Liver (tissue), 8 donors: ENCODE measurements at regions not wholly inside any gene's neighbourhood (a gene's known extent, or its start where the extent isn't known, plus 50 kb on each side); places are given as distances from the start of the nearest gene placed in this dataset.

Source experiments
- DNase-seq: peaks from one replicate; pipeline ENCODE4 v3.0.0-alpha.2; 2017; ENCODE audit warnings: low spot score
- H3K27ac ChIP-seq, 2 donors: one replicate each; pipeline ENCODE4 v1.7.0; 2013; ENCODE audit warnings: inconsistent platforms in 2 of 2, low read length in 2 of 2, control low read depth in 1 of 2, low read depth in 1 of 2, mild to moderate bottlenecking in 1 of 2
- H3K27me3 ChIP-seq, 4 donors: one replicate each; pipeline versions ENCODE4 v1.6.1 to v1.7.0; 2013; ENCODE audit warnings: low read length in 3 of 4, inconsistent platforms in 1 of 4, mild to moderate bottlenecking in 1 of 4, moderate library complexity in 1 of 4; ENCODE audit not compliant: control insufficient read depth in 4 of 4, insufficient read depth in 4 of 4
- H3K36me3 ChIP-seq, 4 donors: one replicate each; pipeline versions ENCODE4 v1.6.1 to v1.7.0; 2013; ENCODE audit warnings: low read length in 3 of 4, mild to moderate bottlenecking in 3 of 4, low read depth in 1 of 4, moderate library complexity in 1 of 4; ENCODE audit not compliant: control insufficient read depth in 4 of 4, insufficient read depth in 3 of 4
- H3K4me1 ChIP-seq, 4 donors: one replicate each; pipeline versions ENCODE4 v1.6.1 to v1.7.0; 2013; ENCODE audit warnings: low read length in 3 of 4, mild to moderate bottlenecking in 3 of 4, moderate library complexity in 1 of 4; ENCODE audit not compliant: control insufficient read depth in 4 of 4, insufficient read depth in 4 of 4
- H3K4me3 ChIP-seq, 3 donors: one replicate each; pipeline versions ENCODE4 v1.6.1 to v1.7.0; 2013; ENCODE audit warnings: low read length in 3 of 3, control low read depth in 1 of 3, low read depth in 1 of 3, mild to moderate bottlenecking in 1 of 3
- H3K9ac ChIP-seq, 2 donors: one replicate each; pipeline ENCODE4 v1.7.0; 2013; ENCODE audit warnings: low read length in 2 of 2, mild to moderate bottlenecking in 2 of 2, moderate library complexity in 2 of 2, control low read depth in 1 of 2, low read depth in 1 of 2
- H3K9me3 ChIP-seq, 4 donors: one replicate each; pipeline versions ENCODE4 v1.6.1 to v1.7.0; 2013; ENCODE audit warnings: low read length in 3 of 4; ENCODE audit not compliant: control insufficient read depth in 4 of 4
- ATF3 ChIP-seq: IDR thresholded peaks from 2 replicates; pipeline ENCODE4 v1.6.1; 2016; ENCODE audit warnings: antibody characterized with exemption
- CTCF ChIP-seq: fragments of 150-350 bp; IDR thresholded peaks from 2 replicates; pipeline ENCODE4 v1.5.1; 2017; ENCODE audit warnings: improper control_type of control experiment, low read depth, low read length; ENCODE audit not compliant: missing input control
- EGR1 ChIP-seq, 2 donors: IDR thresholded peaks; 2 replicates each; pipeline ENCODE4 v1.6.1; 2016 to 2018; ENCODE audit warnings: antibody characterized with exemption in 2 of 2, low read depth in 2 of 2
- FOXA1 ChIP-seq: IDR thresholded peaks from 2 replicates; pipeline ENCODE4 v1.6.1; 2016; ENCODE audit warnings: antibody characterized with exemption
- FOXA2 ChIP-seq: IDR thresholded peaks from 2 replicates; pipeline ENCODE4 v1.6.1; 2016; ENCODE audit warnings: antibody characterized with exemption
- HNF4A ChIP-seq, 2 donors: conservative IDR thresholded peaks; 2 replicates each; pipeline ENCODE4 v1.6.1; 2016; ENCODE audit warnings: antibody characterized with exemption in 2 of 2, mild to moderate bottlenecking in 2 of 2
- HNF4G ChIP-seq: IDR thresholded peaks from 2 replicates; pipeline ENCODE4 v1.6.1; 2016; ENCODE audit warnings: antibody characterized with exemption
- JUND ChIP-seq, 2 donors: IDR thresholded peaks; 2 replicates each; pipeline ENCODE4 v1.6.1; 2016; ENCODE audit warnings: antibody characterized with exemption in 2 of 2
- MAX ChIP-seq: IDR thresholded peaks from 2 replicates; pipeline ENCODE4 v1.6.1; 2016; ENCODE audit warnings: antibody characterized with exemption
- NR2F2 ChIP-seq: IDR thresholded peaks from 2 replicates; pipeline ENCODE4 v1.6.1; 2016; ENCODE audit warnings: antibody characterized with exemption
- RAD21 ChIP-seq, 2 donors: IDR thresholded peaks; 2 replicates each; pipeline ENCODE4 v1.6.1; 2016; ENCODE audit warnings: antibody characterized with exemption in 2 of 2, mild to moderate bottlenecking in 2 of 2
- REST ChIP-seq: IDR thresholded peaks from 2 replicates; pipeline ENCODE4 v1.6.1; 2016; ENCODE audit warnings: antibody characterized with exemption, mild to moderate bottlenecking
- RXRA ChIP-seq, 2 donors: IDR thresholded peaks; 2 replicates each; pipeline ENCODE4 v1.6.1; 2017 to 2018; ENCODE audit warnings: antibody characterized with exemption in 2 of 2, mild to moderate bottlenecking in 1 of 2
- TAF1 ChIP-seq: conservative IDR thresholded peaks from 2 replicates; pipeline ENCODE4 v1.6.1; 2016; ENCODE audit warnings: antibody characterized with exemption, mild to moderate bottlenecking
- YY1 ChIP-seq: IDR thresholded peaks from 2 replicates; pipeline ENCODE4 v1.6.1; 2016; ENCODE audit warnings: antibody characterized with exemption, mild to moderate bottlenecking
- ZBTB33 ChIP-seq: IDR thresholded peaks from 2 replicates; pipeline ENCODE4 v1.6.1; 2016; ENCODE audit warnings: antibody characterized with exemption
- WGBS: extraction: QIAGEN DNeasy Blood & Tissue Kit; methylation state at CpG from one replicate; pipeline ENCODE4 v1.1.7; 2013; 5-methylcytosine and 5-hydroxymethylcytosine counted together
- donor health status: healthy.
- donor health status: healthy.
- donor health status: healthy.
- donor health status: healthy.
- donor health status: healthy.

- no peak overlapping the region for H3K9ac ChIP-seq
- H3K27ac ChIP-seq = no peak overlapping the region
- H3K4me1 ChIP-seq = no peaks in the 10 kb centered on the region
- WGBS = 86% methylated on average over 2 of the region's 2 CpGs
- H3K4me3 ChIP-seq = no peak overlapping the region
- no peak for DNase-seq
- TF ChIP-seq MAX (no peak), RAD21 (IDR thresholded peaks at IDR 0.05) (no peak), HNF4G (no peak), TAF1 (no peak), RXRA (IDR thresholded peaks at IDR 0.05) (no peak), YY1 (no peak), FOXA1 (no peak), ATF3 (no peak), FOXA2 (no peak), HNF4A (conservative IDR thresholded peaks at IDR 0.05) (no peak)
- no peaks in the 10 kb centered on the region for H3K9me3 ChIP-seq
- H3K27me3 ChIP-seq = no peaks in the 10 kb centered on the region
- H3K36me3 ChIP-seq = no peaks in the 10 kb centered on the region
Observed at GRCh38 chr3:161598639-161599038, 102.0 kb downstream of the OTOL1 start.

- no peak overlapping the region for H3K27ac ChIP-seq
- H3K9ac ChIP-seq = no peak overlapping the region
- no peaks in the 10 kb centered on the region for H3K9me3 ChIP-seq
- no peaks in the 10 kb centered on the region for H3K36me3 ChIP-seq
- H3K4me1 ChIP-seq = no peaks in the 10 kb centered on the region
- TF ChIP-seq ATF3 (no peak), NR2F2 (no peak), MAX (no peak), YY1 (no peak), EGR1 (IDR thresholded peaks at IDR 0.05; ENCODE audit: low read depth in 2 of 2) (no peak), FOXA2 (no peak), HNF4A (conservative IDR thresholded peaks at IDR 0.05) (no peak), REST (no peak), ZBTB33 (no peak), JUND (IDR thresholded peaks at IDR 0.05) (no peak), CTCF (no peak), HNF4G (no peak), FOXA1 (no peak), RAD21 (IDR thresholded peaks at IDR 0.05) (no peak)
- DNase-seq = no peak
- no peak overlapping the region for H3K4me3 ChIP-seq
- 20% methylated on average over 1 of the region's 1 CpG for WGBS
- H3K27me3 ChIP-seq = no peaks in the 10 kb centered on the region
Observed at GRCh38 chr3:161599697-161600096, 103.1 kb downstream of the OTOL1 start.
